ENCODE measurements at regions not wholly inside any gene's neighbourhood (a gene's known extent, or its start where the extent isn't known, plus 50 kb on each side); places are given as distances from the start of the nearest gene placed in this dataset.

DNA sequence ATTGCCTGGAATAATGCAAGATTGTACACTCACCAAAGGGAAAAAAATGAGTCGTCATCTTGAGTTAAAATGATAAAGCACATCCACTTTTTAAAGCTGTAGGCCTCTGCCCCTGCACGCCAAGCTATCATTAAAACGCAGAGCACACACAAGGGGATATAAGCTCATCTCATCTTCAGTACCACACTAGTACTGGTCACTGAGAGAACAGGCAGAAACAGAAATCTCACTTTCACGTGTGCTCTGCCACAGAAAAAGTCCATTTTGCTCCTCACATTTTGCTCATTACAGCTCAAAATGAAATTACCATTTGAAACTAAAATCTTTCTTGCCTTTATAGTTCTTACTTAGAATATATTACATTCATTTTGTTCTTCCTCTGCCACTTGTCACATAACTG is 99.2 kb upstream of the SLC30A5 start:
- no peaks in the 10 kb centered on the region for H3K4me1 ChIP-seq (ENCODE audit: control insufficient read depth in 1 of 2, insufficient read depth in 2 of 2, low read length in 2 of 2)
- no peaks in the 10 kb centered on the region for H3K36me3 ChIP-seq (ENCODE audit: control insufficient read depth in 1 of 2, insufficient read depth in 2 of 2, low read length in 2 of 2)
- H3K27ac ChIP-seq (ENCODE audit: low read depth, low read length), result no peak overlapping the region

DNA sequence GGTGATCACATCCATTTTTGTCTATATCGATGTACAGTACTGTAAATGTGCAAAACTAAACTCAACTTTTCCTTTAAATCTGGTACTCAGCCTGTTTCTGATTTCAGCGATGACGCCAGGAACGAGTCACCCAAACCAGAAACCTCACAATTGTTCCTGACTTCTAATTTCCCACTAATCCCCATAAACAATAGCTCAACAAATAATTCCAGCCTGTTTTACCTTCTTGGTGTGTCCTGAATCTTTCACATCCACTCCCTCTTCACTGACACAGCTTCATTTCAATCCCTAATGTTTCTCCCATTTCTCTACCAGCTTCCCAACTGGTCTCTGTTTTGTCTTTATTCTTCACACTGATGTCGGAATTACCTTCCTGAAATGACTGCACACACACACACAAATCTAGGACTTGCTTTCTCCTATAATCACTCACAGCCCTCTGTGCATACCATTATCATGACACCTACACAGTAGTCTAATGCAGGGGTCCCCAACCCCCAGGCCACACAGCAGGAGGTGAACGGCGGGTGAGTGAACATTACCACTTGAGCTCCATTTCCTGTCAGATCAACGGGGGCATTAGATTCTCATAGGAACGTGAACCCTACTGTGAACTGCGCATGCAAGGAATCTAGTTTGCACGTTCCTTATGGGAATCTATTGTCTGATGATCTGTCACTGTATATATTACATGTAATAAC is 97.8 kb upstream of the SLC30A5 start:
- H3K36me3 ChIP-seq (ENCODE audit: control insufficient read depth in 1 of 2, insufficient read depth in 2 of 2, low read length in 2 of 2), result no peaks in the 10 kb centered on the region
- no peaks in the 10 kb centered on the region for H3K9me3 ChIP-seq (ENCODE audit: control insufficient read depth in 1 of 2, low read length in 2 of 2)
- no peak overlapping the region for H3K27ac ChIP-seq (ENCODE audit: low read depth, low read length)
- H3K9ac ChIP-seq (ENCODE audit: low read depth in 1 of 2, low read length in 2 of 2), result no peak overlapping the region
- H3K27me3 ChIP-seq (ENCODE audit: control insufficient read depth in 1 of 2, insufficient read depth in 2 of 2, low read length in 2 of 2), result no peaks in the 10 kb centered on the region
- H3K4me3 ChIP-seq (ENCODE audit: low read depth in 1 of 2, low read length in 2 of 2), result no peak overlapping the region
- H3K4me1 ChIP-seq (ENCODE audit: control insufficient read depth in 1 of 2, insufficient read depth in 2 of 2, low read length in 2 of 2), result no peaks in the 10 kb centered on the region

More for the DNA sequence above, 99.2 kb upstream of the SLC30A5 start:
- Histone ChIP-seq H3K9me3 (ENCODE audit: control insufficient read depth in 1 of 2, low read length in 2 of 2) (no peaks in the 10 kb centered on the region), H3K27me3 (ENCODE audit: control insufficient read depth in 1 of 2, insufficient read depth in 2 of 2, low read length in 2 of 2) (no peaks in the 10 kb centered on the region), H3K4me3 (ENCODE audit: low read depth in 1 of 2, low read length in 2 of 2) (no peak overlapping the region), H3K9ac (ENCODE audit: low read depth in 1 of 2, low read length in 2 of 2) (no peak overlapping the region)

DNA sequence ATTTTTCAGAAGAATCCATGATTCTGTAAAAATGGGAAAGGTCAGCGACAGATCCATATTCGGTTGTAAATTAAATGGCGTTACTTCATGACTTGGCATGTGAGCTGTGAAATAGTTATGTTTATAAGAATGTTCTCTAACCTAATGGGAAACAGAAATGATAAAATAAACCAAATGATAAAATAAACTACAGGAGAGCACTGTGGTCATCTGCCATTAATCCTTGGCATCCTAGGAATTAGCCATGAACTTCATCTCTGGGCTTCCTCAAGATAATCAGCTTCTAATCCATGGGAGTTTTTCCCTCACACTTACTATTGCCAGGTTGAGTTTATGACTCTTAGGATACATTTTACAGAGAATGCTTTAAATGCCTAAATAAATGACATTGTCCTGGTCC is 94.6 kb upstream of the SLC30A5 start:
- no peaks in the 10 kb centered on the region for H3K9me3 ChIP-seq (ENCODE audit: control insufficient read depth in 1 of 2, low read length in 2 of 2)
- no peak overlapping the region for H3K9ac ChIP-seq (ENCODE audit: low read depth in 1 of 2, low read length in 2 of 2)
- H3K4me3 ChIP-seq (ENCODE audit: low read depth in 1 of 2, low read length in 2 of 2), result no peak overlapping the region
- H3K36me3 ChIP-seq (ENCODE audit: control insufficient read depth in 1 of 2, insufficient read depth in 2 of 2, low read length in 2 of 2), result no peaks in the 10 kb centered on the region
- no peak overlapping the region for H3K27ac ChIP-seq (ENCODE audit: low read depth, low read length)
- H3K4me1 ChIP-seq (ENCODE audit: control insufficient read depth in 1 of 2, insufficient read depth in 2 of 2, low read length in 2 of 2), result no peaks in the 10 kb centered on the region
- no peaks in the 10 kb centered on the region for H3K27me3 ChIP-seq (ENCODE audit: control insufficient read depth in 1 of 2, insufficient read depth in 2 of 2, low read length in 2 of 2)

DNA sequence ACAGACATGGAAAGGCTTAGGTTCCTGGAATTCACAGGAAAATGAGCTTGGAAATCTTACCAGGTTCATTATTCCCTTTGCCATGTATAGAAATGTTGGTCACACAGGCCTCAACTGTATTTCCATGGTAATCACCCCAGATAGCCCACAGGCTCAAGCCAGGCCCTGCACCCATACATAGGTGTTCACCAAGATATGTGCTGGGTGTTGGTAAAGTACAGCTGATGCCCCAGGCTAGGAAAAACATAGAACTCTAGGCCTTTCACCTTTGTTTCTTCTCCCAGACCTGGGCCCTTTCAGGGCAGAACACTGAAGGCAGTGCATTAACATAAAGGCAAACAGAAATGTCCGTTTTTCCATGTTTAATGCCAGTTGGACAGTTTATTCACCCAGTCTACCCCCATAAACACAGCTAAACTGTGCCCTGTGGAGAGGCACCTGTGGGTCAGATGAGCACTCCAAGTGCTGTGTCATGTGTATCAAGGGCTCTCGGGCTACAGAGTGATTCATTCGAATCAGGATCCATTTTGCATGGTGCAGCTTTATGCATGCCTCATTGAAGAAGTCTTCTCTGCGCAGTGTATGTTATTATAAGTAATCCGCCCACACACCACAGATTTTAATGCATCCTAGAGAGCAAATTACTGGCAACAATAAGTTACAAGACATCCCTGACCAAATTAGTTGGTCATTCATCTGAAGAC is 93.4 kb upstream of the SLC30A5 start:
- no peaks in the 10 kb centered on the region for H3K9me3 ChIP-seq (ENCODE audit: control insufficient read depth in 1 of 2, low read length in 2 of 2)

DNA sequence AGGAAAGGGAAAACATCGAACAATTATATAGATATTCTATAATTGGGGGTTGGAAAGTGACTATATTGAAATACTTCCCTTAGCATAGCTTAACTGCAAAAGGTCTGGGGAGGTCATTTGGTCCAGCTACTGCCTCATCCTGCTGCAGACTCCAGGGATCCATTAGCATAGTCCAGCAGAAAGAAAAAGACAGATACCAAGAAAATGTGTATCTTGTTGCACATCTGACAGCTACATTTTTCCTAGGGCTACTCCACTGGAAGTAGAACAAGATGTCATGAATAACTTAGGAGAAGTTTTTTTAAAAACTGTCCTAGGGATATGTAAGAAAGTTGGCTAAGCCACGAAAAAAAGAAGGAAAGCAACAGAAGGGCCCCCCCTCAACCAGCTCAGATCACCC is 92.9 kb upstream of the SLC30A5 start:
- Histone ChIP-seq H3K9ac (ENCODE audit: low read depth in 1 of 2, low read length in 2 of 2) (no peak overlapping the region), H3K27ac (ENCODE audit: low read depth, low read length) (no peak overlapping the region), H3K4me3 (ENCODE audit: low read depth in 1 of 2, low read length in 2 of 2) (no peak overlapping the region), H3K9me3 (ENCODE audit: control insufficient read depth in 1 of 2, low read length in 2 of 2) (no peaks in the 10 kb centered on the region), H3K36me3 (ENCODE audit: control insufficient read depth in 1 of 2, insufficient read depth in 2 of 2, low read length in 2 of 2) (no peaks in the 10 kb centered on the region), H3K27me3 (ENCODE audit: control insufficient read depth in 1 of 2, insufficient read depth in 2 of 2, low read length in 2 of 2) (no peaks in the 10 kb centered on the region), H3K4me1 (ENCODE audit: control insufficient read depth in 1 of 2, insufficient read depth in 2 of 2, low read length in 2 of 2) (no peaks in the 10 kb centered on the region)

More for the DNA sequence above, 93.4 kb upstream of the SLC30A5 start:
- H3K27ac ChIP-seq (ENCODE audit: low read depth, low read length), result no peak overlapping the region
- no peak overlapping the region for H3K4me3 ChIP-seq (ENCODE audit: low read depth in 1 of 2, low read length in 2 of 2)
- no peaks in the 10 kb centered on the region for H3K27me3 ChIP-seq (ENCODE audit: control insufficient read depth in 1 of 2, insufficient read depth in 2 of 2, low read length in 2 of 2)
- H3K36me3 ChIP-seq (ENCODE audit: control insufficient read depth in 1 of 2, insufficient read depth in 2 of 2, low read length in 2 of 2), result no peaks in the 10 kb centered on the region
- no peak overlapping the region for H3K9ac ChIP-seq (ENCODE audit: low read depth in 1 of 2, low read length in 2 of 2)
- H3K4me1 ChIP-seq (ENCODE audit: control insufficient read depth in 1 of 2, insufficient read depth in 2 of 2, low read length in 2 of 2), result no peaks in the 10 kb centered on the region

DNA sequence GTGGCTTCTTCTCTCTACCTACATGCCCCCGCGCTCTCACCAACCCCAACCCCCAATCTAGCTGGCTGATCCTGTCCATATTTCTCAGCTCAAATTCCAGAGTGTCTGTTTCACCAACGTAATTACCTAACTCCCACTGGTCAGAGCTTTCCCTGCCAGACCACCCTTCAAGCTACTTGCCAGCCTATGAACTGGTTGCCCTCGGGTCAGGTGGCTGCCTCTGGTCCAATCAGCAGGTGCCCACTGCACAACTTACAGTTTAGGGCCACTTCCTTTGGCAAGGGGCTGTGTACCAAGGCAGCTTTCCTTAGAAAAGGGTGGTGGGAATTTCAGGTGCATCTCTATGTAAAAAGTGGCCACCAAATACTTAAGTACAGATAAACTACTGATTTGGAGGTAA is 92.2 kb upstream of the SLC30A5 start:
- Histone ChIP-seq H3K4me1 (ENCODE audit: control insufficient read depth in 1 of 2, insufficient read depth in 2 of 2, low read length in 2 of 2) (no peaks in the 10 kb centered on the region), H3K36me3 (ENCODE audit: control insufficient read depth in 1 of 2, insufficient read depth in 2 of 2, low read length in 2 of 2) (no peaks in the 10 kb centered on the region), H3K9ac (ENCODE audit: low read depth in 1 of 2, low read length in 2 of 2) (no peak overlapping the region), H3K9me3 (ENCODE audit: control insufficient read depth in 1 of 2, low read length in 2 of 2) (no peaks in the 10 kb centered on the region), H3K4me3 (ENCODE audit: low read depth in 1 of 2, low read length in 2 of 2) (no peak overlapping the region), H3K27me3 (ENCODE audit: control insufficient read depth in 1 of 2, insufficient read depth in 2 of 2, low read length in 2 of 2) (no peaks in the 10 kb centered on the region), H3K27ac (ENCODE audit: low read depth, low read length) (no peak overlapping the region)

DNA sequence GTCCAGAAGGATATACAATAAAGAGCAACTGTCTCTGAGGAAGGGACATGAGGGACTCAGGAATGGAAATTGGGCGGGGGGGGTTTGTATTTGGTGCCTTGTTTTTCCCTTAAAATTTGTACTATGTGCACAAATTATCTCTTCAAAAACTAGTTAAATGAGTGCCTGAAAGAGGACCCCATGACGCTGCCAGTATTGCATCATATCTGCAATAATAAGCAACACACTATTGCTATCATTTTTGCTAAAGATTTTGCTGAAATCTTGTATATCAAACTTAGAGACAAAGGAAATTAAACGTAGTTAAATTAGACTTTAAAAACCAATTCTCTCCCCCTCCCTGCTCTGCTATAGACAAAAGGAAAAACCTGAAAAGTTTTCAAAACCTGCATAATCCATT is 89.7 kb upstream of the SLC30A5 start:
- no peaks in the 10 kb centered on the region for H3K4me1 ChIP-seq (ENCODE audit: control insufficient read depth in 1 of 2, insufficient read depth in 2 of 2, low read length in 2 of 2)
- H3K9ac ChIP-seq (ENCODE audit: low read depth in 1 of 2, low read length in 2 of 2), result no peak overlapping the region
- H3K27ac ChIP-seq (ENCODE audit: low read depth, low read length), result no peak overlapping the region
- no peaks in the 10 kb centered on the region for H3K36me3 ChIP-seq (ENCODE audit: control insufficient read depth in 1 of 2, insufficient read depth in 2 of 2, low read length in 2 of 2)
- no peak overlapping the region for H3K4me3 ChIP-seq (ENCODE audit: low read depth in 1 of 2, low read length in 2 of 2)
- no peaks in the 10 kb centered on the region for H3K9me3 ChIP-seq (ENCODE audit: control insufficient read depth in 1 of 2, low read length in 2 of 2)
- H3K27me3 ChIP-seq (ENCODE audit: control insufficient read depth in 1 of 2, insufficient read depth in 2 of 2, low read length in 2 of 2), result no peaks in the 10 kb centered on the region

DNA sequence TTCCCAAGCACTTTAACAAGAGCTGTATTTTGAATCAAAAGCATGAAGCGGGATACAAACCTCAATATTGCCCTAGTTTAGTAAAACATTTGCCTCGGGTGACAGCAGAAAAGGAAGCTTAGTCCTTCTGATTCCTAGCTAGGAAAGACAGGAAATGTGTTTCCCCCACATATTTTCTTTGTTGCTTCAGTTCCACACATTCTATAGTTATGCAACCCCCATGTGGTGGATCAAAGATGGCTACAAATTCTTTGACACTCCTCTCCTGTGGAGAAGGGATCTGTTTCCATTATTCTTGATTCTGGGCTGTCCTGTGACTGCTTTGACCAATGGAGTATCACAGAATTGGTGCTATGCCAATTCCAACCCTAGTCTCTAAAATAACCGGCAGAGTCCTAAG is 89.1 kb upstream of the SLC30A5 start:
- Histone ChIP-seq H3K27me3 (ENCODE audit: control insufficient read depth in 1 of 2, insufficient read depth in 2 of 2, low read length in 2 of 2) (no peaks in the 10 kb centered on the region), H3K9ac (ENCODE audit: low read depth in 1 of 2, low read length in 2 of 2) (no peak overlapping the region), H3K4me3 (ENCODE audit: low read depth in 1 of 2, low read length in 2 of 2) (no peak overlapping the region), H3K9me3 (ENCODE audit: control insufficient read depth in 1 of 2, low read length in 2 of 2) (no peaks in the 10 kb centered on the region), H3K4me1 (ENCODE audit: control insufficient read depth in 1 of 2, insufficient read depth in 2 of 2, low read length in 2 of 2) (no peaks in the 10 kb centered on the region), H3K36me3 (ENCODE audit: control insufficient read depth in 1 of 2, insufficient read depth in 2 of 2, low read length in 2 of 2) (no peaks in the 10 kb centered on the region), H3K27ac (ENCODE audit: low read depth, low read length) (no peak overlapping the region)

DNA sequence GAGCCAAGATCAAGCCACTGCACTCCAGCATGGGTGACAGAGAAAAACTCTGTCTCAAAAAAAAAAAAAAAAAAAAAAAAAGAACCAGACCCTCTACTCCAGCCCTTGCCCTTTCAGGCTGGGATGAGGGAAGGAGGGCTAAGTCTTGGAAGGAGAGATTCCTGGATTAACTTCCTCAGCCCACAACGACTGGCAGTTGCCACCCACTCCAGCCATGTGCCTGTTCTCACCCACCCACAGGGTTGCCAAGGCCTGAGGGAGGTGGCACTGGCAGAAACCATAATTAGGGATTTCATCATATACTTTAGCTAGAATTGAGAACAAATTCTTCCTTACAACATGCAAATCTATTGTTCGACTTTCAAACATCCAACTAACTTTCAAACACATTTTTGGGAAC is 87.8 kb upstream of the SLC30A5 start:
- Histone ChIP-seq H3K9me3 (ENCODE audit: control insufficient read depth in 1 of 2, low read length in 2 of 2) (no peaks in the 10 kb centered on the region), H3K27ac (ENCODE audit: low read depth, low read length) (no peak overlapping the region), H3K9ac (ENCODE audit: low read depth in 1 of 2, low read length in 2 of 2) (no peak overlapping the region), H3K36me3 (ENCODE audit: control insufficient read depth in 1 of 2, insufficient read depth in 2 of 2, low read length in 2 of 2) (no peaks in the 10 kb centered on the region), H3K4me3 (ENCODE audit: low read depth in 1 of 2, low read length in 2 of 2) (no peak overlapping the region), H3K27me3 (ENCODE audit: control insufficient read depth in 1 of 2, insufficient read depth in 2 of 2, low read length in 2 of 2) (no peaks in the 10 kb centered on the region), H3K4me1 (ENCODE audit: control insufficient read depth in 1 of 2, insufficient read depth in 2 of 2, low read length in 2 of 2) (no peaks in the 10 kb centered on the region)

DNA sequence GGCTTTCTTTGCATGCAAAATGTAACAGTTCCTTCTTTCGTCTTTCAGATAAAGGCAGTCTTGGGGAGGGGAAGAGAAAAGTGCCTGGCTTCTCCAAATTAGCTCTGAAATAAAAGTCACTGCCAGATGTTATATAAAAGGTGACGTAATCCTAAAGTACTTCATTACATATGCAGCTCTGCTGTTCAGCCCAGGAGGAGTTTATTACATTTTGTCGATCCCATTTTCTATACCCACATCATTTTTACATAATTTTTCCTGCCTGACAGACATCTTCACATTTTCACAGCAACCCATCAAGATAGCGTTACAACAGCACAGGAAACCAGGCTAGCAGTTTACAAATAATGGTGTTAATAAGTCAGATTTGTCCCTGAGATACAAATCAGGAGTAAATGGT is 86.7 kb upstream of the SLC30A5 start:
- no peak overlapping the region for H3K27ac ChIP-seq (ENCODE audit: low read depth, low read length)
- no peaks in the 10 kb centered on the region for H3K27me3 ChIP-seq (ENCODE audit: control insufficient read depth in 1 of 2, insufficient read depth in 2 of 2, low read length in 2 of 2)
- H3K4me3 ChIP-seq (ENCODE audit: low read depth in 1 of 2, low read length in 2 of 2), result no peak overlapping the region
- no peaks in the 10 kb centered on the region for H3K36me3 ChIP-seq (ENCODE audit: control insufficient read depth in 1 of 2, insufficient read depth in 2 of 2, low read length in 2 of 2)
- no peaks in the 10 kb centered on the region for H3K9me3 ChIP-seq (ENCODE audit: control insufficient read depth in 1 of 2, low read length in 2 of 2)
- H3K9ac ChIP-seq (ENCODE audit: low read depth in 1 of 2, low read length in 2 of 2), result no peak overlapping the region
- no peaks in the 10 kb centered on the region for H3K4me1 ChIP-seq (ENCODE audit: control insufficient read depth in 1 of 2, insufficient read depth in 2 of 2, low read length in 2 of 2)

Measured in duodenal mucosa (tissue), 2 donors.